ENCODE measurements at regions not wholly inside any gene's neighbourhood (a gene's known extent, or its start where the extent isn't known, plus 50 kb on each side); places are given as distances from the start of the nearest gene placed in this dataset.

DNA sequence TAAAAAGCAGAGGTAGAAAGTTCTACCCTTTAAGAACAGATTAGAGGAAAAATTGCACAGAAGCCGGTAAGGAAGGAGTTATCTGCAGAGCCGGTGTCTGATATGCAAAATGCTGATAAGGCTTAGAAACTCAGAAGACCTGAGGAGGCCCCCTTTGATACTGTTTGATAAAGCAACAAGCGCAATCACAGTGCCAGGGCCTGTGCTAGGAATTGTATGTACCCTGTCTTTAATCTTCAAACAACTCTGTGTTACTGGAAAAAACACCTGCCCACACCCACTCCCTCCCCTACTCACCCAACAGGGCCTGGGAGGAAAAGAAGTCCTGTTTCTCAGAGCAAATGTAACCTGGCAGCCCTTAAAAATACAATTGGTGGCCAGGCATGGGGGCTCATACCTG is 112.7 kb upstream of the FUT8 start:
- no peak overlapping the region for H3K18ac ChIP-seq (ENCODE audit: low read depth, low read length)
- H2BK120ac ChIP-seq (ENCODE audit: low read depth, low read length), result no peak overlapping the region
- no peak for ATAC-seq (ENCODE audit: low read depth)
- CTCF ChIA-PET, result no interaction called here
- no peak overlapping the region for H3K23ac ChIP-seq (ENCODE audit: low read depth, low read length)
- H2BK5ac ChIP-seq (ENCODE audit: low read depth, low read length, poor library complexity, severe bottlenecking), result no peak overlapping the region
- no peak overlapping the region for H4K91ac ChIP-seq (ENCODE audit: insufficient read depth, low read depth, low read length)
- no peaks in the 10 kb centered on the region for H4K20me1 ChIP-seq (ENCODE audit: insufficient read depth, low read length)
- intact Hi-C loops (cut with micrococcal nuclease), result no loop called here
- DNase-seq, result no peak
- H3K79me1 ChIP-seq (ENCODE audit: low read depth in 1 of 2, low read length in 2 of 2), result no peaks in the 10 kb centered on the region
- H2AFZ ChIP-seq (replicated peaks; ENCODE audit: low read length, poor library complexity), result no peak overlapping the region
- no peak overlapping the region for H3K14ac ChIP-seq (replicated peaks; ENCODE audit: low read depth, low read length)
- no peak overlapping the region for H4K8ac ChIP-seq (ENCODE audit: low read depth in 2 of 2, low read length in 2 of 2)
- H3K4ac ChIP-seq (ENCODE audit: low read depth, low read length), result no peak overlapping the region
- H3K4me2 ChIP-seq (ENCODE audit: low read depth, low read length), result no peak overlapping the region
- TF ChIP-seq MXI1 (IDR thresholded peaks at IDR 0.05; ENCODE audit: borderline replicate concordance, low read depth, low read length) (no peak), POLR2A (IDR thresholded peaks at IDR 0.05; ENCODE audit: low read depth, low read length) (no peak)
- H3K27ac ChIP-seq (ENCODE audit: insufficient read depth, low read length), result no peak overlapping the region
- H2BK20ac ChIP-seq (ENCODE audit: low read depth, low read length), result no peak overlapping the region
- no peak overlapping the region for H3K56ac ChIP-seq (ENCODE audit: extremely low read depth, insufficient read depth, low read length)
- no peaks in the 10 kb centered on the region for H3K9me3 ChIP-seq (ENCODE audit: control insufficient read depth, insufficient read depth, low read length)
- H3K36me3 ChIP-seq (ENCODE audit: control insufficient read depth, insufficient read depth, low read length), result no peaks in the 10 kb centered on the region
- dilution Hi-C loops (cut with HindIII; ENCODE audit: low sequenced_read_pairs, unreplicated experiment), result no loop called here
- no peak overlapping the region for H3K9ac ChIP-seq (ENCODE audit: low read depth, low read length)
- H4K5ac ChIP-seq (ENCODE audit: low read depth, low read length), result no peak overlapping the region
- no peak overlapping the region for H2BK15ac ChIP-seq (ENCODE audit: low read depth, low read length)
- no peaks in the 10 kb centered on the region for H3K27me3 ChIP-seq (ENCODE audit: control insufficient read depth, insufficient read depth, low read length)
- in situ Hi-C loops (cut with MboI; ENCODE audit: low sequenced_read_pairs), result no loop called here
- H3K4me1 ChIP-seq (ENCODE audit: control insufficient read depth, insufficient read depth, low read length), result peaks cover 3% of the 10 kb centered on the region; the same call in 1 of the 2 replicates
- H2AK5ac ChIP-seq (ENCODE audit: low read depth, low read length), result no peak overlapping the region
- H2AK9ac ChIP-seq (replicated peaks; ENCODE audit: low read depth, low read length, poor library complexity), result no peak overlapping the region
- no peak overlapping the region for H3K4me3 ChIP-seq (ENCODE audit: insufficient read depth, low read depth, low read length)
- H3K9me1 ChIP-seq (ENCODE audit: insufficient read depth, low read length), result no peaks in the 10 kb centered on the region
- POLR2A ChIA-PET (ENCODE audit: unreplicated experiment), result no interaction called here
- 50% methylated on average over 1 of the region's 3 CpGs; no CpG with 5 or more reads in 1 of the 2 experiments for WGBS, 2 experiments (ENCODE audit: extremely low coverage in 2 of 2, insufficient read length in 1 of 2)
- BruUV-seq (replicated peaks), result no TSS peak

Data from IMR-90 (cell line).